ENCODE measurements at regions not wholly inside any gene's neighbourhood (a gene's known extent, or its start where the extent isn't known, plus 50 kb on each side); places are given as distances from the start of the nearest gene placed in this dataset.

DNA sequence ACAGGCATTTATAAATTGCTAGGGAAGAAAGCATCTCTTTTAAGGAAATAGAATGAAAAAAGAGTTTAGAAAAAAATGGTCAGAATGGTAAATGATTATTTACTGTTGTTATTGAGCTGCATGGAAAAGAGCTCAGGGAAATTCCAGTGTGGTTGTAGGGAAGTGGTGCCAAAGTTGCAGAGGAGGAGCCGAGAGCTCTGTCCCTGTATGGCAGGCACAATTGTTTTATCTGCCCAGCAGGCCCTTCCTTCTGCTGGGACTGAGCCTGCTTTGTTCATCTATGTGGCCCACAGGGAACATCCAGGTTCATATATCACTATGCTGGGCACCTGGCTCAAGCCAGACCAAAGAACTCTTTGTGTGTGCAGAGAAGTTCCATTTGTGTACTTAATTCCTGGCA lies 80.8 kb upstream of the AGAP1 start:
- no peak for TF ChIP-seq EZH2 (optimal IDR thresholded peaks at IDR 0.05; ENCODE audit: low read depth, low read length)
- TF ChIP-seq, protein P1, sequence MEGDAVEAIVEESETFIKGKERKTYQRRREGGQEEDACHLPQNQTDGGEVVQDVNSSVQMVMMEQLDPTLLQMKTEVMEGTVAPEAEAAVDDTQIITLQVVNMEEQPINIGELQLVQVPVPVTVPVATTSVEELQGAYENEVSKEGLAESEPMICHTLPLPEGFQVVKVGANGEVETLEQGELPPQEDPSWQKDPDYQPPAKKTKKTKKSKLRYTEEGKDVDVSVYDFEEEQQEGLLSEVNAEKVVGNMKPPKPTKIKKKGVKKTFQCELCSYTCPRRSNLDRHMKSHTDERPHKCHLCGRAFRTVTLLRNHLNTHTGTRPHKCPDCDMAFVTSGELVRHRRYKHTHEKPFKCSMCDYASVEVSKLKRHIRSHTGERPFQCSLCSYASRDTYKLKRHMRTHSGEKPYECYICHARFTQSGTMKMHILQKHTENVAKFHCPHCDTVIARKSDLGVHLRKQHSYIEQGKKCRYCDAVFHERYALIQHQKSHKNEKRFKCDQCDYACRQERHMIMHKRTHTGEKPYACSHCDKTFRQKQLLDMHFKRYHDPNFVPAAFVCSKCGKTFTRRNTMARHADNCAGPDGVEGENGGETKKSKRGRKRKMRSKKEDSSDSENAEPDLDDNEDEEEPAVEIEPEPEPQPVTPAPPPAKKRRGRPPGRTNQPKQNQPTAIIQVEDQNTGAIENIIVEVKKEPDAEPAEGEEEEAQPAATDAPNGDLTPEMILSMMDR (IDR thresholded peaks at IDR 0.05; ENCODE audit: low read length) = no peak
- no peak for TF ChIP-seq EZH2phosphoT487 (IDR thresholded peaks at IDR 0.05; ENCODE audit: low read length)

Measured in MM.1S (cell line).